ENCODE measurements at regions not wholly inside any gene's neighbourhood (a gene's known extent, or its start where the extent isn't known, plus 50 kb on each side); places are given as distances from the start of the nearest gene placed in this dataset.

GRCh38 chr10:4213441-4213840 is 428.4 kb upstream of the KLF6 start:
- no peak for TF ChIP-seq CREB1 (CRISPR knock-in tag; IDR thresholded peaks at IDR 0.05)
- TF ChIP-seq E2F4 (CRISPR knock-in tag; IDR thresholded peaks at IDR 0.05; ENCODE audit: borderline replicate concordance, low read depth) = no peak
- no peak for TF ChIP-seq CTCF (IDR thresholded peaks at IDR 0.05)
- TF ChIP-seq ATF3 (CRISPR knock-in tag; conservative IDR thresholded peaks at IDR 0.05) = no peak
- no peak for TF ChIP-seq SMAD3 (CRISPR knock-in tag; IDR thresholded peaks at IDR 0.05; ENCODE audit: borderline replicate concordance)
- TF ChIP-seq E2F5 (CRISPR knock-in tag; IDR thresholded peaks at IDR 0.05) = no peak
- no peak for TF ChIP-seq ZNF512 (CRISPR knock-in tag; IDR thresholded peaks at IDR 0.05; ENCODE audit: borderline replicate concordance)
- no peak for TF ChIP-seq SP1 (CRISPR knock-in tag; conservative IDR thresholded peaks at IDR 0.05)
